Activated CD4-positive, alpha-beta T cell treated with anti-CD3 and anti-CD28 coated beads, Interleukin-2, amount 10 ng/mL, durations not matched to agents 7 days and 5 days (primary cell): ENCODE measurements at regions not wholly inside any gene's neighbourhood (a gene's known extent, or its start where the extent isn't known, plus 50 kb on each side); places are given as distances from the start of the nearest gene placed in this dataset.
"Not testable (repeated sequence)": the region's sequence is repeated elsewhere in the genome, so short reads cannot be mapped to it uniquely, and the experiment has no call there.

Source experiments
- CTCF ChIA-PET: fragments of 350-600 bp; sonication (Branson Sonifier 250); formaldehyde crosslinking; loops from one replicate; lab custom pipeline; 2021; ENCODE audit warnings: antibody characterized with exemption; lab: Charles Lee
- POLR2A ChIA-PET: fragments of 350-600 bp; sonication (Branson Sonifier 250); formaldehyde crosslinking; loops from one replicate; lab custom pipeline; 2021; ENCODE audit warnings: antibody characterized with exemption; lab: Charles Lee
- DNase-seq: peaks from one replicate; pipeline ENCODE4 v3.0.0-alpha.2; 2020
- H3K27ac Mint-ChIP-seq: one replicate; pipeline ENCODE4 v1.8.0; 2021; ENCODE audit warnings: mild to moderate bottlenecking, moderate library complexity, mixed read lengths
- H3K27me3 Mint-ChIP-seq: one replicate; pipeline ENCODE4 v1.8.0; 2021; ENCODE audit warnings: mixed read lengths
- H3K36me3 Mint-ChIP-seq: one replicate; pipeline ENCODE4 v1.8.0; 2021; ENCODE audit warnings: low read depth, mixed read lengths
- H3K4me1 Mint-ChIP-seq: one replicate; pipeline ENCODE4 v1.8.0; 2021; ENCODE audit warnings: mixed read lengths
- H3K4me3 Mint-ChIP-seq: one replicate; pipeline ENCODE4 v1.8.0; 2021; ENCODE audit warnings: mild to moderate bottlenecking, moderate library complexity, mixed read lengths
- H3K9me3 Mint-ChIP-seq: one replicate; pipeline ENCODE4 v1.8.0; 2021; ENCODE audit warnings: mixed read lengths

GRCh38 chr6:28634411-28634760 lies 108.7 kb downstream of the GPX5 start:
- peaks cover 64% of the 10 kb centered on the region for H3K27me3 Mint-ChIP-seq
- CTCF ChIA-PET = interaction anchor here (0.6 to 0.7 kb wide), 2 partner anchors 30 to 483 kb away, joined by 3 read pairs; no protein-coding TSS in a partner anchor

GRCh38 chr6:28634761-28635546 lies 109.3 kb downstream of the GPX5 start:
- peaks cover 25% of the 10 kb centered on the region for H3K4me1 Mint-ChIP-seq
- peak overlapping the region; percentile 49 for H3K4me3 Mint-ChIP-seq
- no peak for DNase-seq
- peaks cover 6% of the 10 kb centered on the region for H3K36me3 Mint-ChIP-seq
- H3K27ac Mint-ChIP-seq = peak overlapping the region; percentile 42
- no peaks in the 10 kb centered on the region for H3K9me3 Mint-ChIP-seq
- POLR2A ChIA-PET = no interaction called here
- CTCF ChIA-PET = interaction anchor here (0.6 to 0.7 kb wide), 2 partner anchors 30 to 484 kb away, joined by 3 read pairs; no protein-coding TSS in a partner anchor
- H3K27me3 Mint-ChIP-seq = peaks cover 64% of the 10 kb centered on the region

More at GRCh38 chr6:28634411-28634760, 108.7 kb downstream of the GPX5 start:
- Mint-ChIP-seq H3K4me3 (no peak overlapping the region), H3K36me3 (peaks cover 6% of the 10 kb centered on the region), H3K4me1 (peaks cover 25% of the 10 kb centered on the region), H3K9me3 (no peaks in the 10 kb centered on the region), H3K27ac (no peak overlapping the region)
- POLR2A ChIA-PET = no interaction called here
- no peak for DNase-seq

GRCh38 chr6:28635547-28636158 lies 110.0 kb downstream of the GPX5 start:
- H3K36me3 Mint-ChIP-seq = peaks cover 6% of the 10 kb centered on the region
- no peak for DNase-seq
- peaks cover 25% of the 10 kb centered on the region for H3K4me1 Mint-ChIP-seq
- POLR2A ChIA-PET = no interaction called here
- H3K4me3 Mint-ChIP-seq = peak overlapping the region; percentile 49
- peaks cover 59% of the 10 kb centered on the region for H3K27me3 Mint-ChIP-seq
- H3K27ac Mint-ChIP-seq = peak overlapping the region; percentile 42
- CTCF ChIA-PET = no interaction called here
- no peaks in the 10 kb centered on the region for H3K9me3 Mint-ChIP-seq

- Mint-ChIP-seq H3K27me3 (peaks cover 45% of the 10 kb centered on the region), H3K4me3 (no peak overlapping the region), H3K36me3 (peaks cover 6% of the 10 kb centered on the region), H3K9me3 (no peaks in the 10 kb centered on the region), H3K4me1 (peaks cover 16% of the 10 kb centered on the region), H3K27ac (no peak overlapping the region)
- POLR2A ChIA-PET = no interaction called here
- CTCF ChIA-PET = no interaction called here
- DNase-seq = no peak
Measured at GRCh38 chr6:28638787-28639430, 113.2 kb downstream of the GPX5 start.

- POLR2A ChIA-PET, H3K36me3 Mint-ChIP-seq, H3K27ac Mint-ChIP-seq, CTCF ChIA-PET, H3K4me3 Mint-ChIP-seq, H3K9me3 Mint-ChIP-seq, DNase-seq: not testable (repeated sequence)
- Mint-ChIP-seq H3K27me3 (peaks cover 42% of the 10 kb centered on the region), H3K4me1 (peaks cover 11% of the 10 kb centered on the region)
Measured at GRCh38 chr6:28639445-28640290, 114.0 kb downstream of the GPX5 start.

GRCh38 chr6:28643017-28643740 lies 117.5 kb downstream of the GPX5 start:
- Mint-ChIP-seq H3K27ac (no peak overlapping the region), H3K4me1 (peaks cover 4% of the 10 kb centered on the region), H3K27me3 (peaks cover 27% of the 10 kb centered on the region), H3K4me3 (no peak overlapping the region), H3K36me3 (no peaks in the 10 kb centered on the region), H3K9me3 (no peaks in the 10 kb centered on the region)
- DNase-seq = no peak
- CTCF ChIA-PET = no interaction called here
- POLR2A ChIA-PET = no interaction called here

GRCh38 chr6:28646650-28647049 lies 121.0 kb downstream of the GPX5 start:
- CTCF ChIA-PET = no interaction called here
- Mint-ChIP-seq H3K4me1 (peaks cover 15% of the 10 kb centered on the region), H3K27me3 (peaks cover 48% of the 10 kb centered on the region), H3K27ac (no peak overlapping the region), H3K4me3 (no peak overlapping the region), H3K9me3 (no peaks in the 10 kb centered on the region), H3K36me3 (no peaks in the 10 kb centered on the region)
- DNase-seq = no peak
- POLR2A ChIA-PET = no interaction called here

GRCh38 chr6:28648035-28648877 lies 122.6 kb downstream of the GPX5 start:
- ChIA-PET POLR2A (no interaction called here), CTCF (interaction anchor here (1.3 to 1.5 kb wide), 2 partner anchors 47 to 94 kb away, joined by 3 read pairs; no protein-coding TSS in a partner anchor)
- Mint-ChIP-seq H3K27ac (peak overlapping the region; percentile 6), H3K9me3 (no peaks in the 10 kb centered on the region), H3K4me1 (peaks cover 15% of the 10 kb centered on the region), H3K4me3 (peak overlapping the region; percentile 80), H3K36me3 (no peaks in the 10 kb centered on the region), H3K27me3 (peaks cover 51% of the 10 kb centered on the region)
- DNase-seq = peak; percentile 50

GRCh38 chr6:28648878-28649375 lies 123.2 kb downstream of the GPX5 start:
- H3K36me3 Mint-ChIP-seq = no peaks in the 10 kb centered on the region
- no peak overlapping the region for H3K27ac Mint-ChIP-seq
- H3K4me1 Mint-ChIP-seq = peaks cover 15% of the 10 kb centered on the region
- H3K4me3 Mint-ChIP-seq = peak overlapping the region; percentile 80
- DNase-seq = no peak
- H3K9me3 Mint-ChIP-seq = no peaks in the 10 kb centered on the region
- ChIA-PET CTCF (interaction anchor here (0.6 to 1.5 kb wide), 3 partner anchors 47 to 311 kb away, joined by 3 read pairs; no protein-coding TSS in a partner anchor), POLR2A (no interaction called here)
- H3K27me3 Mint-ChIP-seq = peaks cover 48% of the 10 kb centered on the region

- Mint-ChIP-seq H3K36me3 (no peaks in the 10 kb centered on the region), H3K4me3 (no peak overlapping the region), H3K9me3 (no peaks in the 10 kb centered on the region), H3K4me1 (peaks cover 15% of the 10 kb centered on the region), H3K27me3 (peaks cover 50% of the 10 kb centered on the region), H3K27ac (no peak overlapping the region)
- ChIA-PET CTCF (no interaction called here), POLR2A (no interaction called here)
- no peak for DNase-seq
Measured at GRCh38 chr6:28651161-28651560, 125.5 kb downstream of the GPX5 start.

- H3K36me3 Mint-ChIP-seq = no peaks in the 10 kb centered on the region
- no peak for DNase-seq
- H3K4me1 Mint-ChIP-seq = peaks cover 20% of the 10 kb centered on the region
- ChIA-PET POLR2A (no interaction called here), CTCF (no interaction called here)
- no peak overlapping the region for H3K27ac Mint-ChIP-seq
- H3K27me3 Mint-ChIP-seq = peaks cover 55% of the 10 kb centered on the region
- H3K4me3 Mint-ChIP-seq = no peak overlapping the region
- H3K9me3 Mint-ChIP-seq = no peaks in the 10 kb centered on the region
Measured at GRCh38 chr6:28653876-28654275, 128.2 kb downstream of the GPX5 start.
